Skeletal muscle tissue (tissue), 3 donors: ENCODE measurements at regions not wholly inside any gene's neighbourhood (a gene's known extent, or its start where the extent isn't known, plus 50 kb on each side); places are given as distances from the start of the nearest gene placed in this dataset.

Experiments
- H3K27ac ChIP-seq: one replicate; pipeline ENCODE4 v1.7.0; 2013; ENCODE audit warnings: mild to moderate bottlenecking, low read depth, low read length, inconsistent platforms
- H3K27me3 ChIP-seq, 3 donors: one replicate each; pipeline ENCODE4 v1.7.0; 2013; ENCODE audit warnings: low read length in 3 of 3; ENCODE audit not compliant: control insufficient read depth in 3 of 3, insufficient read depth in 3 of 3
- H3K36me3 ChIP-seq, 3 donors: one replicate each; pipeline ENCODE4 v1.7.0; 2013; ENCODE audit warnings: low read length in 3 of 3; ENCODE audit not compliant: control insufficient read depth in 3 of 3, insufficient read depth in 3 of 3
- H3K4me1 ChIP-seq, 3 donors: one replicate each; pipeline ENCODE4 v1.7.0; 2013; ENCODE audit warnings: low read length in 3 of 3, mild to moderate bottlenecking in 3 of 3; ENCODE audit not compliant: control insufficient read depth in 3 of 3, insufficient read depth in 3 of 3
- H3K4me3 ChIP-seq, 3 donors: one replicate each; pipeline ENCODE4 v1.7.0; 2013; ENCODE audit warnings: low read length in 3 of 3
- H3K9ac ChIP-seq, 3 donors: one replicate each; pipeline ENCODE4 v1.7.0; 2013; ENCODE audit warnings: low read length in 3 of 3, mild to moderate bottlenecking in 3 of 3, moderate library complexity in 2 of 3, low read depth in 1 of 3
- H3K9me3 ChIP-seq, 3 donors: one replicate each; pipeline ENCODE4 v1.7.0; 2013; ENCODE audit warnings: low read length in 3 of 3; ENCODE audit not compliant: control insufficient read depth in 3 of 3
- donor health status: Osteomylitis.

DNA sequence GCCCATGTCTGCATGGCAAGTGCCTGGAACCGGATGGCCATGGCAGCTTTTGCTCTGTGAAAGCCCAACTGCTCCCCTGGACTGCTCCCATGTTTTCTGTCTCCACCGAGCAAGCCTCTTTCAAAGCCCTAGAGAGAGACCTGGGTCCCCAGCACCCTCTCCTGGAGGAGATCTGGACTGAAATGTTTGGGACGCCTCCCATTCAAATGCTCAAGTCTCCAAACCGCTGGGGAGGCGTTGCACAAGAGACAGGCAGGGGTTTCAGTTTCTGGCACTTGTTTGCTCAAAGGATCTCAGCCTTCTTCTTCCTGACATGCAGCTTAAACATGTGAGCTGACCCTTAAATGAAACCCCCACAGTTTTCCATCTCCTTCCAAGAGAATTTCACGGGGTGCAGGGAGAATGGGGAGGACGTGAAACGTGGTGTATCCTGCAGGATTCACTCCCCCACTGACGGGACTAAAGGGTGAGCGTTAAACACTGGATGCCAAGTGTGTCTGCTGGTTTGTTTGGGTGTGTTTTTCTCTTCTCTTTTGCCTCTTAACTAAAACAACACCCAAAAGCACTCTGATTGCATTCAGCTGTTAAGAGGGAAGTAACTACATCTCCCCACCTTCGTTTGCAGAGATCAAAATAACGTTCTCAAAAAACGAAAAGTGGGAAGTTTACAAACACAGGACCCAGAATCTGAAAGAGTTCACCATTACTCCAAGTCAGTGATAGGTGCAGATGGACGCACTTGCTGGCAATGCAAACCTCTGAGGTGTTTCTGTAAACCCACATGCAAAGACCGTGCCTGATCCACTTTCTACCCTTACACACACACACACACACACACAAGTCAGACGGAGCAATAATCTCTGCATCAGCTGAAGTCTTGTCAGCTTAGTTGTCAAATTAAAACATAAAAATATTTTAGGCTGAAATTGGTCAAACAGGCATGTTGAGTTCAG is 256.9 kb downstream of the C16orf95 start:
- Histone ChIP-seq H3K36me3 (no peaks in the 10 kb centered on the region), H3K9ac (no peak overlapping the region), H3K4me1 (no peaks in the 10 kb centered on the region), H3K9me3 (no peaks in the 10 kb centered on the region), H3K27ac (no peak overlapping the region), H3K27me3 (peaks cover 23 to 39% (median 38%) of the 10 kb centered on the region in 3 donors), H3K4me3 (no peak overlapping the region)

DNA sequence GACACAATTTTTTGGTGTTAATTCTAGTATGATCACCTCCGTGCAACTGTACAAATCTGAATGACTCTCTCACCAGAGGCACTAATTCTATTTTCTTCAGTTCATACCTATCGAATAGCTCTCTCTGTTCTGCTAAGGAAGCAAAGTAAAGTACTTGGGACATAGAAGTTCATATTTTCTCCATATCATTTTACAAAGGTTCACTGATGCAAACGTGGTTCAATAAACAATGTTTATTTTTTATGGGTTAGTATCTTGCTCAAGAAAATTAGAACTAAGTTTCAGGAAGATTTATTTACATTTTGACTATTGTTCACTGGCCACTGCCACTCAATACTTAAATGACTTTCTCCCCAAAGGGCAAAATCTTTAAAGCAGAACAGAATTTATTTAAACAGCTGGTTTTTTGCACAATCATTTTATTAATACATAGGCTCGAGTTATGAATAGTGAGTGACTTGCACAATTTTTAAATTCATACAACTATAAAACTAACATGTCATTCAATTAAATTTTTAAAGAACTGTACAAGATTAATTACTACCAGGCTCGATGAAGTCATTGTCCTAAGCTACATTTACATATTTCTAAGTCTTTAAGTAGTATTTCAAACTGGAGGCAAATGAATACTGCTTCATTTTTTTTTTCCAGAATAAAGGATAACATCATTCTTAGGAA is 255.8 kb downstream of the C16orf95 start:
- Histone ChIP-seq H3K36me3 (no peaks in the 10 kb centered on the region), H3K4me1 (no peaks in the 10 kb centered on the region), H3K9ac (no peak overlapping the region), H3K27me3 (peaks cover 26 to 47% (median 40%) of the 10 kb centered on the region in 3 donors), H3K9me3 (no peaks in the 10 kb centered on the region), H3K27ac (no peak overlapping the region), H3K4me3 (no peak overlapping the region)

GRCh38 chr16:87062569-87063442 is 254.4 kb downstream of the C16orf95 start:
- Histone ChIP-seq H3K9ac (no peak overlapping the region), H3K9me3 (no peaks in the 10 kb centered on the region), H3K4me1 (no peaks in the 10 kb centered on the region), H3K27ac (no peak overlapping the region), H3K36me3 (no peaks in the 10 kb centered on the region), H3K4me3 (no peak overlapping the region), H3K27me3 (peaks cover 29 to 51% (median 38%) of the 10 kb centered on the region in 3 donors)

- Histone ChIP-seq H3K27me3 (peaks cover 36 to 52% (median 38%) of the 10 kb centered on the region in 3 donors), H3K4me1 (no peaks in the 10 kb centered on the region), H3K27ac (no peak overlapping the region), H3K36me3 (no peaks in the 10 kb centered on the region), H3K9ac (no peak overlapping the region), H3K4me3 (no peak overlapping the region), H3K9me3 (no peaks in the 10 kb centered on the region)
Observed at GRCh38 chr16:87063543-87063942, 253.6 kb downstream of the C16orf95 start.

DNA sequence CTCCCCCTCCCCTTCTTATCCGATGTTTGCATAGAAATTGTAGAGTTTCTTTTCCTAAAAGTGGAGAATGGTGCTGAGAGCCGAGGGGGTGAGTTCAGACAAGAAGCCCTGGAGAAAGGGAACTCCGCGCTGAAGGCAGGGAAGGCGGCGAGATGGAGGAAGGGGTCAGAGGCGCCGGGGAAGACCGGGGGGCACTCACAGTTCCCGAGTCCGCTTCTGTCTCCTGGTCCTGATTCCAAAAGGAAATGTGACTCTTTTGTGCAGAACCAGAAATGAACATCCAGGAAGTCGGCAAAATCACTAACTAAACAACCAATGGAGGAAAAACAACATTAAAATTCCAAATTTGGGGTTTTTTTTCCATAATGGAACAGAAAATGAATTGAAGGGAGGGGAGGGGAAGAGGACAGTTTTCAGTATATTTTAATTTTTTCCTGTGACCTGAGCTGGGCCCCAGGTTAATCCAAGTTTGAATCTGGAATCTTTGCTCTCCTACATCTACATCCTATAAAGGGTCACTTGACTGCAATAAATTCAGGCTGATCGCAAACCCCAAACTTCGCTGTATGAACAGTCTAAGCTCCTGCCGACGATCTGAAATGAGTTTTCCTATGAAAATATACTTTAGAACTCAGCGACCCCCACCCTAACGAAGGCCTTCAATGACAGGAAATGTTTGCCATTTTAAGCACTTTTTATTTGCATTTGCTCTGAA is 252.3 kb downstream of the C16orf95 start:
- H3K36me3 ChIP-seq = no peaks in the 10 kb centered on the region
- H3K4me3 ChIP-seq = no peak overlapping the region
- H3K9ac ChIP-seq = no peak overlapping the region
- no peaks in the 10 kb centered on the region for H3K4me1 ChIP-seq
- no peaks in the 10 kb centered on the region for H3K9me3 ChIP-seq
- no peak overlapping the region for H3K27ac ChIP-seq
- H3K27me3 ChIP-seq = peaks cover 38 to 55% (median 44%) of the 10 kb centered on the region in 3 donors

DNA sequence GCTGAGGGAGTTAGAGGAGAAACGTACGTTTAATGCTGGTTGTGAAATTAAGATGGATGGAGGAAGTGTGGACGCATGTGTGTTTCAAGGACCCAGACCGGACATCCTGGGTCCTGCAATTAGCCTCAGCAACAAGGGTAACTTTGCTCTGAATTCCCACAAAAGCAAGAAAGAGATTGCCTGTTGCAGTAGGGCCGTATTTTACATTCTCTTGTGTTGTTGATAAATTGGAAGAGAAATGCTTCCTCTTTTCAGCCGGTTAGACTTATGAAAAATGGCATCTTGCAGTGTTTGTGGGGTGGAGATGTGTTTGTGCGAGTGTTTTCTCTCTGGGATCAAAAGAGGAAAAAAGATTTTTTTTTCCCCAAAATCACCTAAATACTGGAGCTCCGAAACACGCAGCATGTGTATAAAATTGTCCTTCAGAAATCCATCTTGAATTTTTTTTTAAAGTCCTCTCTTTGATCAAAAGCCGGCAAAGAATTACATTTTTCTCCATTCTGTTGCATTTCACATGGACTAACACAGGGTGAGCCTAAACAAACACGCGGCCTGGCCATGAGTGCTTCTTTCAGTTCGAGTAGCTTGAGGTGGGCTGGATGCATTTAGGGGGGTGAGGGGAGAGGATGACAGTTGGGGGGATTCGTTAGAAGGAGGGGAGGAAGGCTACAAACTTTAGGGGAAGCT is 251.6 kb downstream of the C16orf95 start:
- no peaks in the 10 kb centered on the region for H3K36me3 ChIP-seq
- H3K9me3 ChIP-seq = no peaks in the 10 kb centered on the region
- no peak overlapping the region for H3K9ac ChIP-seq
- peaks cover 45 to 59% (median 51%) of the 10 kb centered on the region in 3 donors for H3K27me3 ChIP-seq
- no peak overlapping the region for H3K4me3 ChIP-seq
- no peaks in the 10 kb centered on the region for H3K4me1 ChIP-seq
- no peak overlapping the region for H3K27ac ChIP-seq

GRCh38 chr16:87066133-87067002 is 250.8 kb downstream of the C16orf95 start:
- Histone ChIP-seq H3K36me3 (no peaks in the 10 kb centered on the region), H3K4me1 (no peaks in the 10 kb centered on the region), H3K9me3 (no peaks in the 10 kb centered on the region), H3K27me3 (peaks cover 51 to 66% (median 57%) of the 10 kb centered on the region in 3 donors), H3K27ac (no peak overlapping the region), H3K4me3 (no peak overlapping the region), H3K9ac (no peak overlapping the region)

DNA sequence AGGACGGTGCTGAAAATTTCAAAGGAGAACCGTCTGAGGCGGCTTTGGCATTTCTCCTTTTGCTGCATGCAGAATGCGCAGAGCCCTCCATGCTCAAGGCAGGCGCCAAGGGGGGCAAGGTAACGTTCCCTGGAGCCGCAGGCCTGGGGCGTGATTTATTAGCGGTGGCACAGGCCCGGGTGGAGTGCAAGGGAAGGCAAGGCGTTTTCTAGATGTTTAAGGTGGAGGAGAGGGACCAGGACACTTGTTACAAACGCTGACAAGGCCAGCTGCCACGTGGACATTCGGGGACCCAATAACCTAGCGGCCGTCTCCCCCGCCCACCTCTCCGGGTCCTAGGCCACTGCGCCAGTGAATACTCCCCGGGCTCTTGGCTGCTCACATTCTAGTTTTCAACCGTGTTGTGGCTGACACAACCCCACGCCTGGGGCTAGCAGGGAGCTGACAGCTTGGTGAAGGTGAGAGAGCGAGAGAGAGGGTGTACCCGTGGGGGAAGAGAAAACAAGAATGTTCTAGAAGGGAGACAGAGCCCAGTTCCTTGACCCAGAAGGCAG is 250.1 kb downstream of the C16orf95 start:
- no peak overlapping the region for H3K27ac ChIP-seq
- peaks cover 56 to 69% (median 58%) of the 10 kb centered on the region in 3 donors for H3K27me3 ChIP-seq
- H3K9ac ChIP-seq = no peak overlapping the region
- no peaks in the 10 kb centered on the region for H3K9me3 ChIP-seq
- no peaks in the 10 kb centered on the region for H3K4me1 ChIP-seq
- H3K4me3 ChIP-seq = no peak overlapping the region
- H3K36me3 ChIP-seq = no peaks in the 10 kb centered on the region
